GM13976 (cell line): ENCODE measurements at regions not wholly inside any gene's neighbourhood (a gene's known extent, or its start where the extent isn't known, plus 50 kb on each side); places are given as distances from the start of the nearest gene placed in this dataset.

Experiments used
- DNase-seq: peaks from one replicate; pipeline ENCODE4 v3.0.0; 2012; ENCODE audit warnings: low spot score
- CTCF ChIP-seq: IDR thresholded peaks from 2 replicates; pipeline ENCODE4 v1.5.1; 2012; ENCODE audit warnings: borderline replicate concordance, mild to moderate bottlenecking; ENCODE audit not compliant: insufficient read depth; ENCODE audit errors: extremely low read depth, missing control alignments, control extremely low read depth
- in situ Hi-C: fragments of 300-500 bp; cut with MboI; formaldehyde crosslinking; loops from one replicate; pipeline ENCODE4 v1.12.0; 2022; ENCODE audit warnings: low sequenced_read_pairs, mixed read lengths, inconsistent platforms; ENCODE audit not compliant: unreplicated experiment

DNA sequence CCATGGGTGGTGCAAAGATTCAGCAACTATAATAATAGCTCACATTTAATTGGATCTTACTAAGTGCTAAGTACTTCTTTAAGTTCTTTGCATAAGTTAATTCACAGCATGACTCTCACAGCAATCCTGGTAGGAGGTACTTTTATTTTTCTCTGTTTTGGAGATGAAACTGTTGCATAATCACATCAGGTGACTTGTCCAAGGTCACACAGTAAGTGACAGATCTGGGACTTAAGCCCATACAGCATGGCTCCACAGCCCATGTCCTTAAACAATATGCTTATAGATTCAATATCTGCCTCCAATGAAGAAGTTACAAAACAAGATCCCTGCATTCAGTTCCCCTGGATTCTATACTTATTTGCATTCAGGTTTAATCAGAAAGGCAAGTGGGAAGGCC, 171.8 kb downstream of the CNTN3 start:
- no peak for DNase-seq

GRCh38 chr3:74442068-74442467, 172.4 kb downstream of the CNTN3 start:
- TF ChIP-seq CTCF, result no peak
- DNase-seq, result no peak
- in situ Hi-C loops, result no loop called here

More for the DNA sequence above, 171.8 kb downstream of the CNTN3 start:
- in situ Hi-C loops, result no loop called here
- no peak for TF ChIP-seq CTCF

DNA sequence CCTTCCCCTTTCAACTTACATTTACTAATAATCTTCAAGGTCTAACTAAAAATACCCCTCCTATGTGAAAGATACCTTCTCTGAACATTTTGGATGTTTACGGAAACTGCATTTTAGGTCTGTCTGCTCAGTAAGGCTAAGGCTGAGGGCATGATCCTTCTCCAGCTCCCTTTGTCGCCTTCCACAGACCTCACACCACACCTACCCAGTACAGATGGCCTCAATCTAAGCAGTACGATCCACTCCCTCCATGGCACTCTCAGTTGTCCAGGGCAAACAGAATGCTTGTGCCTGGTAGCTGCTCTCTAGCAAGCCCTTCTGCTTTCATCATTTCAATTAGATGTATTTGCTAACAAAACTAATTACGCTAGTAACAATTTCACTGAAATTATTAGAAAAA, 178.3 kb downstream of the CNTN3 start:
- in situ Hi-C loops, result no loop called here
- no peak for TF ChIP-seq CTCF
- DNase-seq, result no peak

DNA sequence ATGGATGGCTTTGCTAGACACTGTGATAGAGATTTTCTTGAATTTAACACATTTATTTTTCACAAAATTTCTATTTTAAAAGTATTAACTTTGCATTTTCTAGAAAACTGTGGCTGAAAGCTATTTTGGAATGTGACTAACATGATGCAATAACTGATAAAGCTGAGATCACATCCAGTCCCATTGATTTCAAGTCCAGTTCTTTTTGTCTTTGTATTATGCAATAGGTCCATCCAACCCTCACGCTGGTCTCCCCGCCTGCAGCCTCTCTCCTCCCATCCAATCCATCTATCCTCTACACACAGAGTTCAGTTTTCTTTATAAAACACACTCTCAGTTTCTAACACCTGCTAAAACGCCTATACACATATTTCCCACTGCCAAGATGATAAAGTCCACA, 178.8 kb downstream of the CNTN3 start:
- in situ Hi-C loops, result no loop called here
- TF ChIP-seq CTCF, result no peak
- DNase-seq, result no peak

DNA sequence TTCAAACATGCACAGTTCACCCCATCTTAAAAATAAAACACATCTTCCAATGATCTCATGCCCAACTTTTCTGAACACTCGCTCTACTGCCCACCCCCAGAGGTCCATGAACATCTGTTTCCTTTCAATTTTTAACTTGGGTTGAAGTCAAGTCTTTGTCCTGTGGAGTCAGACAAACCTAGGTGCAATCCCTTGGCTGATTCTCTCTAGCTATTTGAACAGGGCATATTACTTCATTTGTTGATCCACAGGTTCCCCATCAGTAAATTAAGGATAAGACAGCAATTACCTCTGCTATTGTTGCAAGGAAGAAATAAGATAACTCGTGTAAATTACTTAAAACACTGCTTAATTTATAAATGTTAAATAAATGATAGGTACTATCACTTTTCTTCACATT, 180.1 kb downstream of the CNTN3 start:
- TF ChIP-seq CTCF, result no peak
- no peak for DNase-seq
- in situ Hi-C loops, result no loop called here

DNA sequence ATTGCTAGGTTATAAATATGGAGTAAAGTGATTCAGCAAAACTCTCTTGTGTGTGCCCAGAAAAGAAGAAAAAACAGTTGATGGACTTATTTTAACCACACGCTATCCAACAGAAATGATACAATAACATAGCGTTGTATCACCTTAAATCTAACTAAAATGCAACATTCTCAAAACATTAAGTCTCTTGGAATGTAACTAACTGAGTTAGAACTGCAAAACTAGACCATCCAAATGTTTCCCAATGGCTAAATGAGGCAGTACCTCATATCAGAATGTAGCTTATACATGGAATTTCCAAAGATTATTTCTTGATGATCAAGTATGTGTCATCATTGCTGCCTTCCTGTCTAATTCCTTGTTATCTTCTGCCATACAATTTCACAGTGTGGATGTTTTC, 187.9 kb downstream of the CNTN3 start:
- in situ Hi-C loops, result no loop called here
- DNase-seq, result no peak

More for the DNA sequence above, 187.9 kb downstream of the CNTN3 start:
- no peak for TF ChIP-seq CTCF
